GM19452 (cell line): ENCODE measurements at regions not wholly inside any gene's neighbourhood (a gene's known extent, or its start where the extent isn't known, plus 50 kb on each side); places are given as distances from the start of the nearest gene placed in this dataset.
"Not testable (repeated sequence)": the region's sequence is repeated elsewhere in the genome, so short reads cannot be mapped to it uniquely, and the experiment has no call there.

Experiments
- ATAC-seq: cut with Tn5 transposase; IDR thresholded peaks from one replicate; pipeline ENCODE4 v1.9.1; 2021; ENCODE audit not compliant: unreplicated experiment

- peak; percentile 86 for ATAC-seq
Observed at GRCh38 chr4:162497564-162498167, 333.9 kb upstream of the FSTL5 start.

GRCh38 chr4:162494935-162495334 is 331.1 kb upstream of the FSTL5 start:
- ATAC-seq: no peak

- ATAC-seq: no peak
Observed at GRCh38 chr4:162485486-162485885, 321.7 kb upstream of the FSTL5 start.

GRCh38 chr4:162475246-162475645 is 311.4 kb upstream of the FSTL5 start:
- ATAC-seq: no peak

- no peak for ATAC-seq
Observed at GRCh38 chr4:162469977-162470376, 306.2 kb upstream of the FSTL5 start.

GRCh38 chr4:162465356-162465755 is 301.6 kb upstream of the FSTL5 start:
- not testable (repeated sequence) for ATAC-seq

- no peak for ATAC-seq
Observed at GRCh38 chr4:162461952-162462351, 298.2 kb upstream of the FSTL5 start.

- ATAC-seq: no peak
Observed at GRCh38 chr4:162458051-162458450, 294.3 kb upstream of the FSTL5 start.

GRCh38 chr4:162457071-162457865 is 293.5 kb upstream of the FSTL5 start:
- no peak for ATAC-seq

- ATAC-seq: no peak
Observed at GRCh38 chr4:162456106-162456505, 292.3 kb upstream of the FSTL5 start.

- no peak for ATAC-seq
Observed at GRCh38 chr4:162450531-162451035, 286.8 kb upstream of the FSTL5 start.

- no peak for ATAC-seq
Observed at GRCh38 chr4:162443510-162443909, 279.7 kb upstream of the FSTL5 start.

GRCh38 chr4:162442128-162442527 is 278.3 kb upstream of the FSTL5 start:
- no peak for ATAC-seq

- ATAC-seq: no peak
Observed at GRCh38 chr4:162422312-162422711, 258.5 kb upstream of the FSTL5 start.

- ATAC-seq: no peak
Observed at GRCh38 chr4:162410854-162411253, 247.1 kb upstream of the FSTL5 start.

- ATAC-seq: no peak
Observed at GRCh38 chr4:162409048-162409447, 245.2 kb upstream of the FSTL5 start.

GRCh38 chr4:162408309-162408708 is 244.5 kb upstream of the FSTL5 start:
- ATAC-seq: no peak

- no peak for ATAC-seq
Observed at GRCh38 chr4:162406637-162407365, 243.0 kb upstream of the FSTL5 start.

GRCh38 chr4:162403932-162404331 is 240.1 kb upstream of the FSTL5 start:
- ATAC-seq: no peak

- ATAC-seq: no peak
Observed at GRCh38 chr4:162403419-162403818, 239.6 kb upstream of the FSTL5 start.

GRCh38 chr4:162401021-162401420 is 237.2 kb upstream of the FSTL5 start:
- no peak for ATAC-seq

GRCh38 chr4:162392946-162393345 is 229.1 kb upstream of the FSTL5 start:
- no peak for ATAC-seq
